GM18502 (cell line): ENCODE measurements at regions not wholly inside any gene's neighbourhood (a gene's known extent, or its start where the extent isn't known, plus 50 kb on each side); places are given as distances from the start of the nearest gene placed in this dataset.
A peak's percentile ranks its signal among the peaks of the same experiment; 100 is the strongest.

Experiments
- ATAC-seq: cut with Tn5 transposase; IDR thresholded peaks from one replicate; pipeline ENCODE4 v1.9.1; 2021; ENCODE audit warnings: mild to moderate bottlenecking; ENCODE audit not compliant: unreplicated experiment, poor library complexity

DNA sequence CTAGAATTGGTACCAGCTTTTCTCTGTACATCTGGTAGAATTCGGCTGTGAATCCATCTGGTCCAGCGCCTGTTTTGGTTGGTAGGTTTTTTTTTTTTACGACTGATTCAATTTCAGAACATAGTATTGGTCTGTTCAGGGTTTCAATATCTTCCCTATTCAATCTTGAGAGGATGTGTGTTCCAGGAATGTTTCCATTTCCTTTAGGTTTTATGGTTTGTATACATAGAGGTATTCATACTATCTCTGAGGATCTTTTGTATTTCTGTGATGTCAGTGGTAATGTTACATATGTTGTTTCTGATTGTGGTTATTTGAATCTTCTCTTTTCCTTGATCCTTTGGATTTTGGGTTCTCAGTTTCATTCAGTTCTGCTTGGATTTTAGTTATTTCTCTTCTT, 172.1 kb upstream of the ITGA4 start:
- ATAC-seq, result no peak

DNA sequence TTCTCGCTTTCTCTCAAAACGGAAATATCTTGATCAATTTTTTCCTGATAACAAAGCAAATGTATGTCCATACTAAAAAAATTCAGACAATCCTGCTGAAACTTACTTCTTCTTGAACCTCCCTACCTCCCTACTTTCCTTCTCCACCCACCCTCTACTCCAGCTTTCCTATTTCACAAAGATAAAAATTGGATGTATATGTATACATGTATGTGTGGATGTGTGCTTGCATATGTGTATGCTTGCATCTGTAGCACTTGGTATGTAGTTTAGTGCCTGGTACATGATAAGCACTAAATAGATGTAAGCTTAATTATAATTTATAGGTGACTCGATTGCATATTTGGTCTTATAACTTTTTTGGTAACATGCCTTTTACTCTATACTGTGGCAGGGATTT, 167.5 kb upstream of the ITGA4 start:
- no peak for ATAC-seq

DNA sequence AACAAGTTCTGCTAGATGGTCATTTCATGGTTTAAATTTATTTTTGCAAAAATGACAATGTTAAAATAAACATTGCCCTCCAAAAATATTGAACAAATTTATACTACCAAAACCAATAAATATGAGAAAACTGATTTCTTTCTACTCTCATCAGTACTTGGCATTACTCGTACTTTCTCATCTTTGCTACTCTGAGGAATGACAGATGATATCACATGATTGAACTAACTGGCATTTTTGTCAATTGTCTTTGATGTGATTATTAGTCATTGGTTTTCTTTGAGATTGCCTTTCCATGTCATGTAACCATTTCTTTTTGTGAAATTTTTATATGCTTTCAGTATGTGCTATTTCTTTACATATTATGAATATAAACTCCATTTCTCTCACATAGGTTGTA, 167.0 kb upstream of the ITGA4 start:
- no peak for ATAC-seq

DNA sequence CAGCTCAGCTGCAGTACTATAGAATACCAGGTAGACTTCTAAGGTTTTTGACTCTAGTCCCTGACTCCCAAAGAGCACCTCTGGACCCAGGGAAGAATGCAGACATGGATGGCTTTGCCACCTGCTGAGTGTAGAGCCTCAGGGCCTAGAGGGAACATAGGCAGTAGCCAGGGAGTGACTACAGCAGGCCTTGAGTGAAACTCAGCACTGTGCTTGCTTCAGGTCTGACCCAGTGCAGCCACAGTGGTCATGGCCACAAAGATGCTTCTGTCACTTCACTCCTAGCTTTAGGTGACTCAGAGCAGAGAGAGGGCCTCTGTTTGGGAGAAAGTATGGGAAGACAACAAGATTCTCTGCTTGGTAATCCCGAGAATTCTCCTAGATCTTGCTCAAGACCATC, 162.2 kb upstream of the ITGA4 start:
- ATAC-seq, result no peak

DNA sequence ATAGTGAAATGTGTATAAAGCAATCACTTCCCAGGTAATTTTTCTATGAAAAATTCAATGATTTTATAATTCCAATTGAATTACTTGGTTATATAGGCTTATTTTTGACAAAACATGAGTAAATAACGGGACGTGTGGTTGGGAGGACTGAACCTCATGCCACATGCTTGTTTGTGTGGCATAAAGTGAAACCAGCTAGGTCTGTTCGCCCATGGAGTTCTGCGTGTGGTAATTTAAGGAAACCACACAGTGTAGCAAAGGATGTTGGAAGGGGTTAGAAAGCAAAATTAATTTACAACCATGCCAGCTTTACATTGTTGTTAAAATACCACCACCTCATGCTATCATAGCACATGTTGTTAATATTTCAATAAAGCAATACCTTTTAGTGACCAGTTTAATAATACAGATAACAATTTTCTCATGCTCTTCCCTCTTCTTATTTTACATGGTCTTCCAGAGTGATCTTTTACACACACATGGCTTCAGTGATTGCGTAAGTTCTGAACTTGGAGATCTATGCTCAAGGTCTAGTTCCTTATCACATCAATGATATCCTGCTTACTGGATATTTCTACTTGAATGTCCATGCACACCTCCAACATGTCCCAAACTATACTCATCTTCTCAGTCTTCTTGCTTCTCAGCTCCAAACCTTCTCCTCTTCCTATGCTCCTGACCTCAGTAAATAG, 156.4 kb upstream of the ITGA4 start:
- ATAC-seq, result no peak

DNA sequence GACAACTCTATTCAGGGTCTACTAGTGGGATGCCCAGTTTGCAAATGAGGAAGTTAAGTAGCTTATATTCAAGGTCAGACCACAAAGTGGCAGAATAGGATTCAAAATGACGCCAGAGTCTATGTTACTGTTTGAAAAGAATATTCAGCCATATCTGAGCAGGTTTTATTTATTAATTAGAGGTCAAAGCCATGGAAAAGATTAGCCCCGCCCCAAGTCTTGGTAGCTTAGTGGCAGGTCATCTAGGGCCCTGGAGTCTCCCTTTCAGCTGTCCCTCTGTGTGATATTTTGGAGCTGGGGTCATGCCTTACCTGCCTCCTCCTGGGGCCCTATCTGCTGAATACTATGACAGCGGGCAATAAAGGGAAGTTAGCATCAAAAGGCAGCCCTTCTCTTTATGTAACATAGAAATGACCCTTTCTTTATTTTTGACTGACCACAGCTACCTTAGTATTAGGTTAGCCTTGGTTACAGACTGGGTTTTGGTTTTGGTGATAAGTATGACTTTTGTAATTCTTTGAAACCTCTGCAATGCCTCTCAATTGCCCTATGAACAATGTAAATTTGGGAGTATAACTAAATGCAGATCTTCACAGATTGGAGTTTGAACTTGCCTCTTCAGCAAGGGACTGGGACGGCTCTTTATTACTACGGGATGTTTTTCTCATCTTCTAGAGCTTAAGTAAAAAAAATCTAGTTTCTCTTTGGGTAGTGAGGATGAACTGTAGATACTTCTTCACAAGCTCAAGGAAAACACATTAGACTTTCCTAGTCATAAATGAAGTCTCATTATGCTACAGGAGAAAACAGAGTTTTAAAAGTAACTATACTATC, 153.0 kb upstream of the ITGA4 start:
- ATAC-seq, result peak; percentile 35

DNA sequence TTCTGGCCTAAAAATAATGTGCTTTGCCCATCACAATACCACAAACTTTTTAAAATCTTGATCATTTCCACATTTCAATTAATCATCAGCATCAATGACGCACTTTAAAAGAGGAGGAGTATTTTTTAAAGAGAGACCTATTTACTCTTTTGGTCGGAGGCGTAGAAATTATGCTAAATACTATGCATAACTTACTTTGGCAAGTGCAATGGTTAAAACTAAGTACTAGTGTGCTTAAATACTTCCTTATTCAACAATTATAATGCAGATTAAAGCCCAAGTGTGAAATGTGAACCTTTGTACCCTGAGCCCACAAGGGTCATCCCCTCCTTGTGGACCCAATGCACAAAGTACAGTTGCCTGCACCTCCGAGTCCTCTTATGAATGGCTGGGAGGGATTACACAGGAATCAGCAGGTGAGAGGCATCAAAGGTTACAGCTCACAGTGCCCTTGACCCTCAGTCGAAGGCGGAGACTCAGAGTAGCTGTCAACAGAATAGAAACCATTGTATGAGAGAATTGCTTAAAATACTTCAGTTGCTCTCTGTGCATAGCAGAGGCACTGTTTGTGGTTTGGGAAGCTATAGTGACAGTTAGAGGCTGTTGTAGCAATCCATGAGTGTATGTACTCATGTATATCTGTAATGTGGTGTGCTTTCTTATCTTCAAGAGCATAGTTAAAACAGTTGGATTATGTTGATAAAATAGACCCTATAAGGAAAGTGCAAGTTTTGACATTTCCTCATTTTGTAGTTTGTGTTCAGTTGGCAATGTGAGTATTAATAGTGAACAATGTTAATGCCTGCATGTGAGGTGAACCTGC, 151.7 kb upstream of the ITGA4 start:
- ATAC-seq, result peak; percentile 87

DNA sequence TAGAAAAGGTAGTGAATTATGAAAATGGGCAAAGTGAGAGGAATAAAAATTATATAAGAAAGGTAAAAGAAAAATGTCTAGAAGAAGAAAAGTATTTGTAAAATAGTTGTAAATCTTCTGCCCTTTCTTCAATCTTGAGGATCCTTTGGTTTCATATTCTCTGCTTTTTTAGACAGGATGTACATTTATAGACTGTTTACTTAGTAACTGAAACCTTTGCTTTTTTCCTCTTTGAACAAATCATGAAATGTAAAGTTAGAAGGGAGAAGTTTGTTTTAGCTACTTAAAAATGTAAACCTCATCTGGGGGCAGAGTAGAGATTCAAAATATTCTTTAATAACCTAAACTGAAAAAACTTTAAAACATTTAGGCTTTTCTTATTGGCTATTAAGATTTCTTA, 150.4 kb upstream of the ITGA4 start:
- ATAC-seq, result no peak

DNA sequence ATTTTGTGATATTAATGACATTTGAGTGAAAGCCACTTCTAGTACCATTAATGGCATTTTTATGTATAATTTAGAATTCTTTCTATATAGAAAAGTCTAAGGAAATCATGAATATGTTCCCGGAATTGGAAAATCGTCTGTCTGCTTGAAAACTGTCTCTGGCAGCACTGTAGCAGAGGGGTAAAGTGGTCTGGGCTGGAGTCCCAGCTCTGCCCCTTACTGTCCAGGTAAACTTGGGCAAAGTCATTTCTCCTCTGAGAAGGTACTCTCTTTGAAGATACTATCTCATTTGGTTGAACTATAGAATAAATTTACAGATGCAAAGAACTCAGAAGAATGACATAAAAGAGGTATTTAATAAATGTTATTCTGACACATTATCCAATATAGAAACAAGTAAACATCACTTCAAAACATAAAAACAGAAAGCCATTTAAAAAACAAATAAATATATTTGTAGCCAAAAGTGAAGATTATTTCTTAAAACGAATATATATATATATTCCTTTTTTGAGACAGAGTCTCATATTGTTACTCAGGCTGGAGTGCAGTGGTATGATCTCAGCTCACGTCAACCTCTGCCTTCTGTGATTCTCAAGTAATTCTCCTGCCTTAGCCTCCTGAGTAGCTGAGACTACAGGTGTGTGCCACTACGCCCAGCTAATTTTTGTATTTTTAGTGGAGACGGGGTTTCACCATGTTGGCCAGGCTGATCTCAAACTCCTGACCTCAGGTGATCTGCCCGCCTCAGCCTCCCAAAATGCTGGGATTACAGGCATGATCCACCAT, 149.8 kb upstream of the ITGA4 start:
- no peak for ATAC-seq

DNA sequence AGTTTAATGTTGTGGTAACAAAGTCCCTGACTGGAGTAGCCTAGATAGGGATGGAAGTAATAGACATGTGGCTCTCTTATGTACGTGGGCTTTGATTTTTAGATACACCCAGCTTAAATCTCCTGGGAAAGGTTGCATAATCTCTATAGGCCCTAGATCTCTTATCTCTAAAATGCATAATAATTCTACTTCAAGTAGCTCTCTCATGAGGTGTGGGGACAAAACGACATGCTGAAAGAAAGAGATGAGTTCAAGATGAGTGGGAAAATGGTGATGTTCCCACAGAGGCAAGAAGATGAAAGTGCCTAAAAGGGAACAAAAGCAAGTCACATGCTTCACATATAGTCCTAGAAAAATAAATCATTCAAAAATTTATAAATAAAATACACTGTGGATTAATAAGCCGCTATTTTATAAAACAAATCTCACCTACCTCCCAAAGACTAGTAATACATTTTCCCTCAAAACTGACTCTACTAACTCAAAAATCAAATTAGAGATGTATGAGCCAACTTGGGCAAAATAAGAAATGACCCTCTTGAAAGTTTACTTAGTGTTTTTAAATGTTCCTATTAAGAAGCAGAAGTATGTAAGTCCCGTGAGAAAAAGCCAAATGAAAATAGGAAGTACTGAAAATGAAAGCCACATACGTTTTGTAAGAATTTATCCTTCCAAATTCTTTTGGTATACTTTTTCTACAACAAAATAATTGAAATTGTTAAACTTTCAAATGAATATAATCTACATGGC, 148.2 kb upstream of the ITGA4 start:
- no peak for ATAC-seq

DNA sequence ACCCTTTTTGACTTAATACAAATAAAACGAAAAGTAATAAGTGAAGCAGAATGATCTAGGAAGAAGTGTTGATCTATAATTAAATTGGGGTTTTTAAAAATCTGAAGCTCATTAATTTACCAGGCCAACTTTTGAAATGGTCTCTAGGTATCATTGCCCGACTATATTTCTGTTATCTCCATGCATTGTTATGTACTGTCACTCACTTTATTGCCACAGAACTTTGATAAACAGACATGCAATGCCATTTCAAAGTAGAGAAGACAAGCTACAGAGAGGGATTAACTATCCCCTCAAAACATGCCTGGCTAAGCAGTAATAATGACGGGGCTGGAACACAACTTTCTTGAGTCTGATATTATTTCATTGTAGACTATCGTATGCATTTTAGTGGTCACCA, 147.6 kb upstream of the ITGA4 start:
- no peak for ATAC-seq

DNA sequence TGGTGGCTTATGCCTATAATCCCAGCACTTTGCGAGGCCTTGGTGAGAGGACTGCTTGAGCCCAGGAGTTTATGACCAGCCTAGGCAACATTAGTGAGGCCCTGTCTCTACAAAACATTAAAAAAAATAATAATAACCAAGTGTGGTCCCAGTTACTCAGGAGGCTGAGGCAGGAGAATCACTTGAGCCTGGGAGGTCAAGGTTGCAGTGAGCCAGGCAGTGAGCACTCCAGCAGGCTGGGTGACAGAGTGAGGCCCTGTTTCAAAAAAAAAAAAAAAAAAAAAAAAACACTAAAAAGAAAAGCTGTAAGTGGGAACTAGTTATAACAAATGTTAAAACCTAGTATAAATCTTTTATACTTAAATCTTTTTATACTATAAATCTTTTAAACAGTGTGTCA, 146.2 kb upstream of the ITGA4 start:
- ATAC-seq, result no peak

DNA sequence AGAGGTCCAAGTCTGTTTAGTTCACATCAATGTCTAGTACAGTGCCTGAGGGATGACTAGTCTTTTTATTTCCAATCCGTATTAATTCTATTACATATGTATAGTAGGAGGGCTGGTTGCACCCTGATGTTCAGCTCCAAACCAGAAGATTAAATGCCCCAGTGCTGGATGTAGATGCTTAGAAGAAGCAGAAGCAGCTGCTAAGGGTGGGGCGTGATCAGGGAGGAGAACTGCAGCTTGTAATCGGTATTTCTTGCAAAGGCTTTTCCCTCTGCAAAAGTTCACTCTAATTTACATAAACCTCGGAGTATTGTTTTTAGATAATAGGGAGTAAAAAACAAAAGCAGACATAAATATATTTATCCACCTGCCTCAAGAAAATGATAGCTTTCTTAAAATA, 145.3 kb upstream of the ITGA4 start:
- ATAC-seq, result peak; percentile 24

DNA sequence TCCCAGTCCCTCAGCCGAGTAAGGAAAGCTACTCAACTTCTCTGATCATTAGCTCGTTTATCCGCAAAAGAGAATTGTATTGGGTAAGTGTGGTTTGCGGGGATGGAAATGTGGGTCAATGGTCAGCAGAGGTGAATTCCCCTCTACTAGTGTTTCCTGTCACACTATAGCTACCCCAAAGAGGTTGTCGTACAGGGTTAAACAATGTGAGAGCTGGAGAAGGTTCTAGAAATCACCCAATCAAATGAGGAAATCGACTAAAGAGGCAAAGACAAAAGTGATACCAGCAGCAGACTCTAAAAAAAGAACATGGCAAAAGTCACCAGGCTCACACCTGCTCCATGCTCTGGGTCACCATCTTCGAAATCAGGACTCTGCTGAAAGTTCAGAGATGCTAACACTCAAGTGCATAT, 144.7 kb upstream of the ITGA4 start:
- peak; percentile 84 for ATAC-seq

DNA sequence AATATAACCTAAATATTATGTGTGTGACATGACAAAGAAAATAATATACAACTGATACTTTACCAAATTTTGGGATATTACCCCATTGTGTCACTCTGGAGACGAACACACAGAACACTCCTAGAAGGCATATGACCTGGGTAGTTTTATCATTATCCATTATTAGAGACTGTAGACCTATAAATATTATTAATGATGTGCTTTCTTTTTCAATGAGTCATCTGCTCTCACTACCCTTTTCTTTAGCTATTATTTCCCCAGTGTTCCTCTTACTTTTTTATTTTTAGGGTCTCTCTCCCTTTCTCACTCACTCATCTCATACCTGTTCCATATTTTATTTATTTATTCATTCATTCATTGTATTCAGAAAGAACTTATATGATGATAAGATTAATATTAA, 143.3 kb upstream of the ITGA4 start:
- ATAC-seq, result no peak

DNA sequence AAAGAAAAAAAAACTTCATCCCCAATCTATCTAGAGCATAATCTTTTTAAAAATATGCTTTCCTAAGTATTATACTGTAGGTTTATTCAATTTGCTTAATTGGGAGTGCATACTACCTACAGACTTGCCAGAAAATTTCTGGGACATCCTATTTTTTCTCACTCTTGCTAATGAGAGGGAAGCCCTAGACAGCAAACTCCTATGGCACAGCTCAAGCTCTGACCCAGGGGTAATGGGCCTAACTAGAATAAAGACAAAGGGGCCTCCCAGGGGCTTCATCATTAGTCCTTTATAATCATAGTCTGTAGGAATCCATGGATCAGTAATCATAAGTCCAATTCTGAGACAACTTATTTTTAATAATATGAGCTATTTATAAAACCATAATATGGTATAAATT, 142.6 kb upstream of the ITGA4 start:
- no peak for ATAC-seq

DNA sequence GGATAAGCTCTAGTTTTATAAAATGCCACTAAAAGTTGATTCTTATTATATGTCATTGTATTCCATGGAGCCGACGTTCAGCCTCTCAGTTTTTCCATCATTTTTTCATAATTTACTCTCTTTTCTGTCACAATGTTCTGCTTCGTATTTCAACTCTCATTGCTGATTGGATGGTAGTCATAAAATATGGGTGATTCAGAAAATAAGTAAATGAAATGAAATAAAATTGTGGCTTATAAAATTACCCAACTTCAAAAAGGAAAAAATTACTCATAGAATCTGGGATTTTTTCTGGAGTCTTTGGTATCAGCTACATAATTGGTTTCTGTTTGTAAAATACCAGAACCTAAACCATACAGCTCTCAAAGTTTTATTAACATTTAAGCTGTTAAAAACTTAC, 139.7 kb upstream of the ITGA4 start:
- no peak for ATAC-seq

DNA sequence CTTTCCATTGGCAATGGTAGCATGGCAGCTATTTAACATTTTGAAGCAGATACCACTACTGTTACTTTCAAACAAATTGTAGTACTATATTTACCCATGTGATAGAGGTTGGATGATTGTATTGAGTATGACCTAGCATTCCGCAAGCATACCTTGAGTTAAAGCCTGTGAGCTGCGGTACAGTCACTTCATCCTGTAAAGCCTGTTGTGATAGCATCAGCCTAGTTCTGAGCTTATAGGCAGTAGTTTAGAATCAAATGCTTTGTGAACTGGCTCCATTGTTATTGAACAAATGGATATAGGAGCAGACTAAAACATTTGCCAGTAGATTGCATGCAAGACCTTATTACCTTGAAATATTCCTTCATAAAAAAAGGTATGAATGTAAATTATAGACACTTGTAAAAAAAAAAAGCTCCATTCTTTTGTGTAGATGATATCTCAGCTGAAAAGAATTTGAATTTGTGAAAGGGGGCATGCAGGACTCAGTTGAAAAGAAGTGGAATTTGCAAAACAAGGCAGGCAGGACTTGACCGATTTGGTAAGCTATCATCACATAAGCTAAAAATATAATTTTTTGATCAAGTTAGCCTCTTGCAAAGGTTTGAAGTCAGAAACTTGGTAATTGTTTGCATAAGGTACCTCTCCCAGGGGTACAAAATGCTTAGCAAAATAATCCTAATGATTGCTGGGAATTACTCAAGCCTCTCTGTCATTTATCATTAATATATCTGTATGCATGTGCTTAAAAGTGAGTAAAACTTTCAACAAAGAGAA, 138.5 kb upstream of the ITGA4 start:
- no peak for ATAC-seq

DNA sequence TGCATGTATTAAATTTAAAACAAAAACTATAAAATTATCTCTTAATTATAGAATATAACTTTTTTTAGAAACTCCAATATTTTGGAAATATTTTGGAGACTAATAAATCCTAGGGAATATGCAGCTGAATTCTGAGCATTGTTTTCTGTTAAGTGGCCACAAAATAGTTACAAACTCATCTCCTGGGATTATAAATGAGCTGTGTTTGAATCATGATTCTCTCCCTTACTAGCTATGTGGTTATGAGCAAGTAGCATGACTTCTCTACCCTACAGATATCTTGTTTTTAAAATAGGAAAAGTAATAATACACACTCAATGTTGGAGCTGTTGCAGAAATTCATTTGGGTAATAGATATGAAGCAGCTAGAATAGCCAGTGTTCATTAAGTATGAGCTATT, 137.9 kb upstream of the ITGA4 start:
- ATAC-seq, result no peak
